Activated naive CD4-positive, alpha-beta T cell treated with anti-CD3 and anti-CD28 coated beads for 36 hours (primary cell): ENCODE measurements at regions not wholly inside any gene's neighbourhood (a gene's known extent, or its start where the extent isn't known, plus 50 kb on each side); places are given as distances from the start of the nearest gene placed in this dataset.

ENCODE experiments used
- CTCF ChIA-PET: fragments of 350-600 bp; sonication (Branson Sonifier 250); formaldehyde crosslinking; loops from one replicate; lab custom pipeline; 2021; ENCODE audit warnings: antibody characterized with exemption; lab: Charles Lee
- DNase-seq: peaks from one replicate; pipeline ENCODE4 v3.0.0-alpha.2; 2020
- H3K27ac Mint-ChIP-seq: one replicate; pipeline ENCODE4 v1.8.0; 2021; ENCODE audit warnings: mild to moderate bottlenecking, mixed read lengths
- H3K27me3 Mint-ChIP-seq: one replicate; pipeline ENCODE4 v1.8.0; 2021; ENCODE audit warnings: low read depth, mixed read lengths
- H3K36me3 Mint-ChIP-seq: one replicate; pipeline ENCODE4 v1.8.0; 2021; ENCODE audit warnings: low read depth, mixed read lengths
- H3K4me1 Mint-ChIP-seq: one replicate; pipeline ENCODE4 v1.8.0; 2021; ENCODE audit warnings: low read depth, mixed read lengths
- H3K4me3 Mint-ChIP-seq: one replicate; pipeline ENCODE4 v1.8.0; 2021; ENCODE audit warnings: mild to moderate bottlenecking, moderate library complexity, mixed read lengths
- H3K9me3 Mint-ChIP-seq: one replicate; pipeline ENCODE4 v1.8.0; 2021; ENCODE audit warnings: mixed read lengths
- intact Hi-C: fragments of 100-400 bp; cut with micrococcal nuclease; formaldehyde crosslinking; loops from one replicate; pipeline ENCODE4 v1.15.1; 2023

DNA sequence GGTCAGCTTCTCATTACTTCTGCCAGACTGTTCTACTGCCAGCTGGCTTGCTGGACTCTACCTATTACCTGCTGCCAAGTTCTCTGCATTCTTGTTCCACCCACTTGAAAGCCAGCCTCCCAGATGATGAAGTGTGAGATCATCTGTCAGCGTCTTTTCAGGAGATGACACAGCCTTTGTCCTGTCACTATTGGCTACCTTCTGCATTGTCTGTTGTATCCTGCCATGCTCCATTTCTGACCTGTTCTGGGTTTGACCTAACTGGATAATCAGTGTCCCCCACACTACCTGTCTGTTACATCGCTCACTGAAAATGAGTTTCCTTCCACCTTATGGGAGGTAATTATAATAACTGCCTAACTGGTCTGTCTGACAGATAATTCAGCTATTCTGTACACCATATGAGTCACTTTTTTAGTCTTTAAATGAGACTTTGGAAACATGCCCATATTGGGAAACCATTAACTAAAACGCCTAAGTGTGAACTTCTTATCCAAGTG lies 520.6 kb downstream of the METTL4 start:
- no peak for DNase-seq
- Mint-ChIP-seq H3K27me3 (no peaks in the 10 kb centered on the region), H3K4me3 (no peak overlapping the region), H3K4me1 (no peaks in the 10 kb centered on the region), H3K9me3 (no peaks in the 10 kb centered on the region), H3K27ac (no peak overlapping the region), H3K36me3 (no peaks in the 10 kb centered on the region)
- intact Hi-C loops, result no loop called here
- CTCF ChIA-PET, result no interaction called here

- CTCF ChIA-PET, result no interaction called here
- DNase-seq, result no peak
- Mint-ChIP-seq H3K36me3 (no peaks in the 10 kb centered on the region), H3K9me3 (no peaks in the 10 kb centered on the region), H3K27me3 (no peaks in the 10 kb centered on the region), H3K4me3 (no peak overlapping the region), H3K4me1 (no peaks in the 10 kb centered on the region), H3K27ac (no peak overlapping the region)
- intact Hi-C loops, result no loop called here
Measured at GRCh38 chr18:2053490-2054089, 517.7 kb downstream of the METTL4 start.

DNA sequence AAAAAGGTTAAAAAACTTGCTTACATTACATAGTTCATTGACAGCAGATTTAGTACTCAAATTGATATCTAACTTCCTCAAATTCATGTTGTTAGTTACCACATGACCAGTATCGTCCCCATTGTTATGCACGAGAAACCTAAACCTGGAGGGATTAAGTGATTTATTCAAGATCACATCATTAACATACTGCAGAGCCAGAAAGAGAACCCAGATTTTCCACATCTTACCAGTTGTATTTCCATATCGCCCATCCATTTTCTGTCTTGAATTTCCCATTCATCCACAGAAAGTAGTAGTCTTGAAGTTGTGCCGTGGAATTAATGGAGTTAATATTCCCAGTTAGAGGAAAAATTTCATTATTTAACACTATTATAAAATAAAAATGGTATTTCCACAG lies 512.0 kb downstream of the METTL4 start:
- CTCF ChIA-PET, result no interaction called here
- no peaks in the 10 kb centered on the region for H3K4me1 Mint-ChIP-seq

DNA sequence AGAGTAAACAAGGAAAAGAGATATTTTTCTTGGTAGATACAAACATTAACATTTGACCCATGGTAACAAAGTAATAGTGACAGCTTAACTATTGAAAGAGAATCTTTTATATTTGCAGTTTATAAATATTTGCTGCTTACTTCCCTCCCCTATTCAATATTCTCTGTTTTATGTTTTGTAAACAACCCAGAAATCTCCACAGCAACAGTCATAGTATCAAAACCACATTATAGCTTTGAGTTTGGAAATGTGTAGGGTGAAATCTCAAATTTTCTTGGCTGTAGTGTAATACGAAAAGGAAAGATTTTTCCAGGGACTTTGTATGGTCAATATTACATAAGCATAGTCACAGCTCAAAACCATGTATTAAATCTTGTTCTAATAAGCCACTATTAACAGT lies 511.2 kb downstream of the METTL4 start:
- CTCF ChIA-PET, result interaction anchor here (0.5 kb wide), 1 partner anchor 345 kb away, joined by 3 read pairs; no protein-coding TSS in a partner anchor
- H3K36me3 Mint-ChIP-seq, result no peaks in the 10 kb centered on the region
- no peaks in the 10 kb centered on the region for H3K4me1 Mint-ChIP-seq
- H3K27me3 Mint-ChIP-seq, result peaks cover 1% of the 10 kb centered on the region
- intact Hi-C loops, result no loop called here
- no peak for DNase-seq
- H3K27ac Mint-ChIP-seq, result no peak overlapping the region
- no peak overlapping the region for H3K4me3 Mint-ChIP-seq
- peaks cover 5% of the 10 kb centered on the region for H3K9me3 Mint-ChIP-seq

More for the DNA sequence above, 512.0 kb downstream of the METTL4 start:
- no peak overlapping the region for H3K4me3 Mint-ChIP-seq
- intact Hi-C loops, result no loop called here
- peaks cover 1% of the 10 kb centered on the region for H3K27me3 Mint-ChIP-seq
- no peak for DNase-seq
- H3K27ac Mint-ChIP-seq, result no peak overlapping the region
- peaks cover 5% of the 10 kb centered on the region for H3K9me3 Mint-ChIP-seq
- H3K36me3 Mint-ChIP-seq, result no peaks in the 10 kb centered on the region

GRCh38 chr18:2070631-2071030 lies 500.7 kb downstream of the METTL4 start:
- CTCF ChIA-PET, result no interaction called here
- Mint-ChIP-seq H3K9me3 (no peaks in the 10 kb centered on the region), H3K4me1 (no peaks in the 10 kb centered on the region), H3K36me3 (no peaks in the 10 kb centered on the region), H3K4me3 (no peak overlapping the region), H3K27ac (no peak overlapping the region), H3K27me3 (no peaks in the 10 kb centered on the region)
- DNase-seq, result no peak
- intact Hi-C loops, result no loop called here

DNA sequence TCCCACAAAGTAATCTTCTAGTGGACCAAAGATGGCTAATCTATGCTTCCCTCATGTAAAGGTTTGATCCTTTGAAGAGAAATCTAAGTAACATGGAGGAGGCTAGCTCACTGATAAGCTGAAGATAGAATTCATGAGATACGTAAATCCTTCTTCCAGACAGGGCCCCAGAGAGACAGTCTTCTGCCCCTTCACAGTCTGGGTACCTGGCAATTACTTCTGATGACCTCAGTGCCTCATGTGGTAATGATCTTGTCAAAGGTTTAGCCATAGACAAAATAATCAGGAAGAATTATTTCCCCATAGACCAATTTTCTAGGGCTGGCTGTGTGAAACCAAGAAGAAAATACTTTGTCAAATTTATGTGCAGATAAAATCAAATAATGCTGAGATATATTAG lies 495.8 kb downstream of the METTL4 start:
- Mint-ChIP-seq H3K9me3 (peaks cover 1% of the 10 kb centered on the region), H3K27ac (no peak overlapping the region), H3K4me1 (no peaks in the 10 kb centered on the region), H3K36me3 (no peaks in the 10 kb centered on the region), H3K27me3 (no peaks in the 10 kb centered on the region), H3K4me3 (no peak overlapping the region)
- intact Hi-C loops, result no loop called here
- no peak for DNase-seq
- CTCF ChIA-PET, result no interaction called here

GRCh38 chr18:2082676-2083075 lies 488.6 kb downstream of the METTL4 start:
- Mint-ChIP-seq H3K36me3 (no peaks in the 10 kb centered on the region), H3K27ac (no peak overlapping the region), H3K4me3 (no peak overlapping the region), H3K4me1 (no peaks in the 10 kb centered on the region), H3K9me3 (peaks cover 1% of the 10 kb centered on the region), H3K27me3 (no peaks in the 10 kb centered on the region)
- no peak for DNase-seq
- CTCF ChIA-PET, result interaction anchor here (0.6 kb wide), 1 partner anchor 115 kb away, joined by 7 read pairs; no protein-coding TSS in a partner anchor
- intact Hi-C loops, result loop anchor here (1.0 kb wide), 1 partner anchor 496 kb away; no protein-coding TSS in a partner anchor

DNA sequence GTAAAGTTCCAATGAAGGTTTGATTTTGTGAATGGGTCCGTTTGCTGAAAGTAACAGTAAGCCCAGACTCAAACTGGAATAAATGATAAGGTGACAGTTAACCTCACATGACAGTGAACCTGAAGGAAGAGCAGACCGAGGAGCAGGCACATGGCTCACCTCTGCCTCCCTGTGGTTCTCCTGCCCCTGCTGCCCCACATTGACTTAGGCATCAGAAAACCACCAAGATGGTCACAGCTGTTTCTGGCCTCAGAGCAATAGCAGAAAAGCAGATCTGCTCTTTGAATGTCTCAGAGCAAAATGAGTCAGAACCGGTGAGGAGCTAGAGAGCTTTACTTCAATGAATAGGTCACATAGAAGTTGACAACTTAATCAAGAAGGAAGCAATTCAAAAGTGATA lies 487.6 kb downstream of the METTL4 start:
- H3K4me3 Mint-ChIP-seq, result no peak overlapping the region
- H3K27me3 Mint-ChIP-seq, result no peaks in the 10 kb centered on the region
- CTCF ChIA-PET, result interaction anchor here (0.9 kb wide), 1 partner anchor 388 kb away, joined by 3 read pairs; no protein-coding TSS in a partner anchor
- DNase-seq, result peak; percentile 28
- H3K9me3 Mint-ChIP-seq, result no peaks in the 10 kb centered on the region
- intact Hi-C loops, result loop anchor here (1.0 kb wide), 1 partner anchor 497 kb away; no protein-coding TSS in a partner anchor
- no peaks in the 10 kb centered on the region for H3K36me3 Mint-ChIP-seq
- no peaks in the 10 kb centered on the region for H3K4me1 Mint-ChIP-seq
- no peak overlapping the region for H3K27ac Mint-ChIP-seq

- Mint-ChIP-seq H3K27me3 (peaks cover 2% of the 10 kb centered on the region), H3K4me3 (no peak overlapping the region), H3K4me1 (no peaks in the 10 kb centered on the region), H3K9me3 (no peaks in the 10 kb centered on the region), H3K27ac (no peak overlapping the region), H3K36me3 (no peaks in the 10 kb centered on the region)
- DNase-seq, result no peak
- intact Hi-C loops, result no loop called here
- CTCF ChIA-PET, result no interaction called here
Measured at GRCh38 chr18:2086439-2086838, 484.9 kb downstream of the METTL4 start.

GRCh38 chr18:2087877-2088673 lies 483.2 kb downstream of the METTL4 start:
- DNase-seq, result no peak
- H3K4me3 Mint-ChIP-seq, result no peak overlapping the region
- H3K27me3 Mint-ChIP-seq, result peaks cover 2% of the 10 kb centered on the region
- H3K27ac Mint-ChIP-seq, result no peak overlapping the region
- no peaks in the 10 kb centered on the region for H3K9me3 Mint-ChIP-seq
- no peaks in the 10 kb centered on the region for H3K4me1 Mint-ChIP-seq
- H3K36me3 Mint-ChIP-seq, result no peaks in the 10 kb centered on the region
- intact Hi-C loops, result no loop called here
- CTCF ChIA-PET, result no interaction called here

GRCh38 chr18:2089396-2089795 lies 481.9 kb downstream of the METTL4 start:
- Mint-ChIP-seq H3K36me3 (no peaks in the 10 kb centered on the region), H3K4me1 (no peaks in the 10 kb centered on the region), H3K27me3 (peaks cover 2% of the 10 kb centered on the region), H3K4me3 (no peak overlapping the region), H3K9me3 (no peaks in the 10 kb centered on the region), H3K27ac (no peak overlapping the region)
- DNase-seq, result no peak
- intact Hi-C loops, result no loop called here
- CTCF ChIA-PET, result interaction anchor here (1.0 kb wide), 1 partner anchor 17 kb away, joined by 3 read pairs; no protein-coding TSS in a partner anchor

DNA sequence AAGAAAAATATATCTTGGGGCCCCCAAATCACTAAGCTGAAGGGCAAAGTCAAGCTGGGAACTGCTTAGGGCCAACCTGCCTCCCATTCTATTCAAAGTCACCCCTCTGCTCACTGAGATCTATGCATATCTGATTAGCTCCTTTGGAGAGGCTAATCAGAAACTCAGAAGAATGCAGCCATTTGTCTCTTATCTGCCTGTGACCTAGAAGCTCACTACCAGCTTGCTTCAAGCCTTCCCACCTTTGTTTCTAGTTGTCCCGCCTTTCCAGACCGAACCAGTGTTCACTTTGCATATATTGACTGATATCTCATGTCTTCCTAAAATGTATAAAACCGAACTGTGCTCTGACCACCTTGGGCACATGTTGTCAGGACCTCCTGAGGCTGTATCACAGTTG lies 479.4 kb downstream of the METTL4 start:
- CTCF ChIA-PET, result no interaction called here
- Mint-ChIP-seq H3K9me3 (no peaks in the 10 kb centered on the region), H3K4me1 (no peaks in the 10 kb centered on the region), H3K27ac (no peak overlapping the region), H3K36me3 (no peaks in the 10 kb centered on the region), H3K27me3 (peaks cover 4% of the 10 kb centered on the region), H3K4me3 (no peak overlapping the region)
- no peak for DNase-seq
- intact Hi-C loops, result no loop called here
